ENCODE measurements at regions not wholly inside any gene's neighbourhood (a gene's known extent, or its start where the extent isn't known, plus 50 kb on each side); places are given as distances from the start of the nearest gene placed in this dataset.
A peak's percentile ranks its signal among the peaks of the same experiment; 100 is the strongest.
"Not testable (repeated sequence)": the region's sequence is repeated elsewhere in the genome, so short reads cannot be mapped to it uniquely, and the experiment has no call there.

DNA sequence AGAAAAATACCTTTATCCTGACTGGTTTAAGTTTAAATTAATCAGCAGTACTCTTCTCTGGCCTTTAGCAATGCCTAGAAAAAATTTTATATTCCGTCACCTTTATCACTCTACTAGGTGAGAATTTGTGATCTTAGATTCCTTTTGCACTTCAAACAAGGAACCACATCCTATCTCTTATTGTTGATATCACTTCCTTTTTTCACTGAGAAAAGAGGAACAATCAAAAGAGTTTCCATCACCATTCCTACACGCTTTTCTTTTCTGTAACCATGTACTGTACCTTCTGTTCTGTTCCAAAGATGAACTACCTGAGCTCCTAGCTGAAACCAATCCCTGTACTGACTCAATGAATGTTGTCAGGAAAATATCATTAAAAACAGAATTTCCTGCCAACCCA, 1379.0 kb upstream of the MIR17HG start:
- no peak for DNase-seq (ENCODE audit: low read depth)

DNA sequence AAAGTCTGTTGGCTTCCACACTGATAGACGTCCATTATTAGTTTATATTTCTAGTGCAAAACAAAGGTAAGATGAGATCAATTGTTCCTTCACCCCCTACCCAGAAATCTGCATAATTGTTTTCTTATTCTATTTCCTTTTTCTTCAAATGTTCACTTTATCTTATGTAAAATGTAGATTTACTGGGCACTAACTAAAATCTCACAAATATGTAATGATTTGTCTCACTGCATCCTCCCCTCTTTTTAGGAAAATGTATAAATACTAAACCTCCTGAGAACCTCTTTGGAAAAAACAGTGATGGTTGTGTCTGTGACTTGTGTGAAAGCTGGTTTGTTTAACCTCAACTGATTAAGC, 1377.2 kb upstream of the MIR17HG start:
- no peak for DNase-seq (ENCODE audit: low read depth)

DNA sequence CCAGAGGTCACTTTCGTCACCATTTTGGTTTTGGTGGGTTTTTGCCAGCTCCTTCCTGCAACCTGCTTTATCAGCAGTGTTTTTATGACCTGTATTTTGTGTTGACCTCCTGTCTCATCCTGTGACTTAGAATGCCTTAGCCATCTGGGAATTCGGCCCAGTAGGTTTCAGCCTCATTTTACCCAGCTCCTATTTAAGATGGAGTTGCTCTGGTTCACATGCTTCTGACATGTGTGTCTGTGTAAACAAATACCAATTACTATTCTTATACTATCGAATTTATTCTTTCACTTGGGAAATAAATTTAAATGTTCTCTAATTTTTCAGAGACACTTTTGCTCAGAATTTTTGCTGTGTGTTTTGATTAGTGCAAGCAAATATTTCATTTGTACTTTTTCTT, 1370.3 kb upstream of the MIR17HG start:
- DNase-seq (ENCODE audit: low read depth) = no peak

DNA sequence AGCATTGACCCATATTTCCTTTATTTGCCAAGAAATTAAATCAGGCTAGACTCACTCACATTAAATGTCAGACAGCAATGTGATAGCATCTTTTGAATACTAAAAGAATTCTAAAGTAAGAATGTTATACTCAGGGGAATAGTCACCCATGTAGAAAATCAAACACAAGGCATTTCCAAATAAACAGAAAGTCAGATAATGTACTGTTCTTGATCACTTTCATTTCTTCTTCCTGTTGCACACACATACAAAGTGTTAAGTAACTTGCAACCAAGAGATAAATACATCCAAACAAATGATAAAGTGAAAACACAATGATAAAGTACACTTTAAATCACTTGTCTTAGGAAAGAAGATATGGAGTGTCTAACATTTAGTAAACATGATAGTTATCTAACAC, 1366.6 kb upstream of the MIR17HG start:
- DNase-seq (ENCODE audit: low read depth) = no peak

DNA sequence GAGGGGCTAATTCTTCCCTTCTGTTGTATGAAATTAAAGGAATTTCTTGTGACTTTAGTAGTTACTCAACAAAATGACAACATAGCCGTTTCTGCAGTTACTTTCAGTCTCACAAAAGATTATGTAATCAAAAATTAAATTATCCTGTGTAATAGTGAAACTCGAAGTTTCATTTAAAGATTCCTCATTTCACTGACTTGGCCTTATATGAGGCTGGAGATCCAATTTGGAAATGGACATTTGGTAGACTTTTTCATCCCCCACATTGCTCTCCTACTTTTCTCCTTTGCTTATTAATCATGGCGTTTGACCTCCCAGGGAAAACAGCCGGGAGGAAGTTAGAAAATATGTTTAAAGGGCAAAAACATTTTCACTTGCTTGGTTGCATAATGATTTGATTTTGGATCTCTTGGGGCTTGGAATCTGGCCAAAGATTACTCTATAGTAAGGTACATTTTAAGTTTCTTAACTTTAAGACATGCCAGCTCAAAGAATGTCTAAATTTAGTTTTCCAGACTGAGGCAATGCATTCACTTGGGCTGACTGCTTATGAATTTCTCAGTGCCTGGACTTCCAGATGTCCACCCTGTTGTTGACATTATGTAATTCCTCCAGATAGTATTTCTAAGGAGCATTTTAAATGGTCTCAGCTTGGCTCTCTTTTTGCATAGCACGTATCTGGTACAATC, 1364.9 kb upstream of the MIR17HG start:
- DNase-seq (ENCODE audit: low read depth) = peak; percentile 18

DNA sequence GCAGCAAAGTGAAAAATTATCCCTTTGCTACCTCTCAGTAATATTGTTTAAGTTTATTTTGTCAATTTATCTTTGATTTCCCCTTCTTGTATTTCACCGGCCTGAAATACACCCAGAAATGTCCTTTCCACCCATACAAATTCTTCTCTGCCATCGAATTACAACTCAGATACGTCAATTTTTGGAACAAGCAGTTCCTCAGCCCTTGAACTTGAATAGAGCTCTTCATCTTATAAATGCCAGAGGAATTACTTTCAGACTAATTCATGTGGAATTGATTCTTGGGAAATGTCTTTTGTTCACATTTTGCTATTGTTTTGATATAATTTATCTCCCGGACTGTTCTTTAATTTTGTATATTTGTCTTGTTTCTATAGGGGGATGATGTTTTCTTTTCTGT, 1359.3 kb upstream of the MIR17HG start:
- DNase-seq (ENCODE audit: low read depth) = no peak

DNA sequence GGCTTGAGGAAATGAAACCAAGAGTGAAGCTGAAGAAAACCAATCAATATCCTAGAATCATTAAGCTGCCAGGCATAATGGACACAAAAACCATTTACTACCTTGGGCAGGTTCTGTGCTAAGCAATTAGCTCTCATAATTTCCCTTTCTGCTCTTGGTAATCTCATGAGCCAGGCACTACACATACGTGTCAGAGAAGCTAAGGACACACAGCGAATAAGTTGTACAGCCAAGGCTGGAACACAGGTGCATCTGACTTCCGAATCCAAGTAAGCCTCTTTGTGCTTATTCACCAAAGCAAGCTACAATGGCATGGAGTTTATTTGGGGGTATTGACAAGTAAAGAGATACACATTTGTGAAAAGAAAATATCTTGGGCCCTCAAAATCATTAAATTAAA, 1343.9 kb upstream of the MIR17HG start:
- no peak for DNase-seq (ENCODE audit: low read depth)

DNA sequence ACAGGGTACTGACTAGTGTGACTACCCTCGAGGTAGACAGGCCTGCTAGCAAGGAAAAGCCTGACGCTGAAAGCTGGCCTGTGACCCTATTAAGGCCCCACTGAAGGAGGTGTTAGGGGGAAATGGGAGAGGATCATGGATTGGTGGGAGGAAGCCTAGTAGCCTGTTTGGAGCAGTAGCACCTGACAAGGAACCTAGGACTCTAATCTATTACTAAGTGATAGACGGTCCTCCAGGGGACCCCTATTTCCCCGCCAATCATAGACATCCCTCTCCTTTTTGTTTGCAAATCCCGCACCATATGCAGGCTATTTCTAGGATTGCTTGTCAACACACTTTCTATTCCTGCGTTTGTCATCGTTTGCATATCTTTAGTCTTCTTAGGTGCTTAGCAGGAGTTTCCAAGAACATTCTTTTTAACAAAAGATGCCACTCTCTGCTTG, 1338.8 kb upstream of the MIR17HG start:
- peak; percentile 21 for DNase-seq (ENCODE audit: low read depth)

DNA sequence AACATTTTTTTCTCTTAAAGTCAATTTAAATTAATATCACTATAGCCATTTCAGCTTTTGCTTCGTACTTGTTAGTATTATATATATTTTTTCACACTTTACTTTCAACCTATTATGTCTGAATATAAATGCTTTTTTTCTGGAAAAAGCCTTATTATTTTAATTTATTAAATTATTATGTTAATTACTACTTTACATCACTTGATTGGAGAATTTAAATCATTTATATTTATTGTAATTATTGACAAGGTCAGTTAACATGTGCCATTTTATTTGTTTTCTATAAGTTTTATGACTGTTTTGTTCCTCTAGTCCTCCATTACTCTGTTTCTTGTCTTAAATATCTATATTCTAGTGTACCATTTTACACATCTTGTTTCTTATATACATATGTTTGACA, 1333.4 kb upstream of the MIR17HG start:
- no peak for DNase-seq (ENCODE audit: low read depth)

DNA sequence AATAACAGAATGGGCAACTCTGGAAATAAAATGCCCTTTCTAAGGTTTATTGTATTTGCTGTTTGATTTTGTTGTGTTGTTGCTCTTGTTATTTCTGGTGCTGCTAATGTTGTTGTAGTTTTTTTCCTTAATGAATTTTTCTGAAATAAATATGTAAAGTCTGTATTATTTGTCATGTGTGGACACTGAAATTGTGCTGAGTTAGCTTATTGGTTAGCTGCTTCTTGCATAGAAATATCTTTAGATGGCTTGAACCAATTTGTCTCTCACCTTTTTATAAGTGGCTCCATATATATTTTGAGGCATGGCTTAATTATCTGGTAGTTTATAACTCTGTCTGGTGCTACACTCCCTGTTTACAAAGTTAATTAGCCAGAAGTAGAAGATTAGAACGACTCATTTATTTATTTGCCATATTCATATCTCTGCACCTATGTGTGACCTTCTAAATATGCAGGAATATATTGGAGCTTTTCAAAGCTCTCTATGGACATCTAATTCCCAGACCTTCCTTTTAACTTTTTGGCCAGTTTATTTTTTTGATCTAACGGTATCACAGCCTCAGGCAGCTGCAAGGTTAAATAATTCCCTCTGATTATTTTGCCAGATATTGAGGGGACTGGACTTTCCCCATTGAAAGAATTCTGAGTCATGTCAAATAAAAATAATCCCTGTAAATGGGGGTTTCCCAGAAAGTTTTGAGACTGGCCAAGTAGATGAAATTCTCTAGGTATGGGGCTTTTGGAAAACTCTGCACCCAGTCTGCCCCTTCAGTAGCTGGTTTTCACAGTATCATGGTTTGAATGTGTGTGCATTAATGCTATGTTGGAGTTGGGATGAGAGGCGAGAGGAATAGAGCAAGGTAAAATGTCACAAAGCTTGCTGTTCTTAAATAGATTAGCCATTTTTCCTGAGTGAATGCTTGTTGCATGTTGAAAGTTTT, 1331.7 kb upstream of the MIR17HG start:
- peak; percentile 26 for DNase-seq (ENCODE audit: low read depth)

DNA sequence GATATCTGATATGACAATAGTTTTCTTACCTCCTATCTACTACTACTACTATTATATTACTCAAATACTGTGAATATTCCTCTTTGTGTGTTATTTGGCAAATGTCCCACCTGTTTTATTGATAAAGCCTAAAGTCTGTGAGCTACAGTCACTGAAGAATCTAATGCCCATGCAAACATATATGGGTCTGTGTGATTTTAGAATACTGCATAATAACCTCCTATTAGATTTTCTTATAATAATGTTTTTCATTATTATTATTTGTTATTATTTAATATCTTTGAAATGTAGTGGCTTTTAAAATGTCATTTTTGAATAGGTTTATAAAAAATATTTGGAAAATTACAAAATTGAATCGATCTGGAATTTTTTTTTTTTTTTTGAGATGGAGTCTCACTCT, 1330.8 kb upstream of the MIR17HG start:
- DNase-seq (ENCODE audit: low read depth) = no peak

DNA sequence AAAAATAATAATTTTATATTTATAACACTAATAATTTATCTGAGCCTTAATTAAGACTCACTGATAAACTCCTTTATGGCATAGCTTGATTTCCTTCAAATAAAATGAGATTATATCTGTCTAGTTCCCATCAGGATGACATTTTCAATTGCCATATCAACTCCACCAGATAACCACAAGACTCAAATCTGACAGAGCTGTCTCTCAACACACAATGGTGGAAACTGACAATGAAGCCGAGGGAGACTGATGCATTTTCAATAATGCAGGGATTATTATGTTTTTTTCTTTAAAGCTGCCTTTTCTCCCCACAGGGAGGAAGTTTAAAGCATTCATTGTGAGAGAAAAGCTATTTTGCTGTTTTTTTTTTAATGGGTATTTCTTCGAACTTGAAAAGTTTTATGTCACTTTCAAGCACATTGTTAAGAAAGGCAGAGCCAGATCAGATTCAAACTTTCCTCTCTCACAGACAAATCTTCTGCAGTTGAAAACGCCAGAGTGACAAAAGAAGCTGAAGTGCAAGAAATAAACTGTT, 1326.9 kb upstream of the MIR17HG start:
- no peak for DNase-seq (ENCODE audit: low read depth)

DNA sequence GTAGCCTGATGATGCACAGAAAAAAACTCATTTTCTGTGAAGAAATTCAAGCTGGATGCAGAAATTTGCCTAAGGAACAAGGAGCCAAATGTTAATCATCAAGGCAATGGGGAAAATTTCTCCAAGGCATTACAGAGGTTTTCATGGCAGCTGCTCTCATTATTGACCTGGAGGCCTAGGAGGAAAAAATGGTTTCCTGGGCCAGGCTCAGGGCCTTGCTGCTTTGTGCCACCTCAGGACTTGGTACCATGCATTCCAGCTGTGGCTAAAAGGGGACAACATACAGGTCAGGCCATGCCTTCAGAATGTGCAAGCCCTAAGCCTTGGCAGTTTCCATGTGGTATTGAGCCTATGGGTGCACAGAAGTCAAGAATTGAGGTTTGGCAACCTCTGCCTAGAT, 1320.1 kb upstream of the MIR17HG start:
- no peak for DNase-seq (ENCODE audit: low read depth)

DNA sequence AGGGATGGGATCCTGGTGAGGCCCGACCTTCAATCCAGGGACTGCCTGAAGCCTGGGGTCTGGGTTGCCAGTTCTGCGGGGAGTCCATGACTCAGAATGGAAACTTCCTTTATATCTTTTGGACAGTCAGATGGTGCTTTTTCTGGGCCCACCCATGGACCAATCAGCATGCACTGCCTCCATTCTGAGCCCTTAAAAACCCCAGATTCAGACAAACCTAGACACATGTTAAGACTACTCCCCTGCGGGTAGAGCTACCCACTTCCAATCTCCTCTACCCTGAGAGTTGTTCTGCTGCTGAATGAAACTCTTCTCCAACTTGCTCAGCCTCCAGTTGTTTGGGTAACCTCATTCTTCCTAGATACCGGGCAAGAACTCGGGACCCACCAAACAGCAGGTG, 1315.2 kb upstream of the MIR17HG start:
- no peak for DNase-seq (ENCODE audit: low read depth)

DNA sequence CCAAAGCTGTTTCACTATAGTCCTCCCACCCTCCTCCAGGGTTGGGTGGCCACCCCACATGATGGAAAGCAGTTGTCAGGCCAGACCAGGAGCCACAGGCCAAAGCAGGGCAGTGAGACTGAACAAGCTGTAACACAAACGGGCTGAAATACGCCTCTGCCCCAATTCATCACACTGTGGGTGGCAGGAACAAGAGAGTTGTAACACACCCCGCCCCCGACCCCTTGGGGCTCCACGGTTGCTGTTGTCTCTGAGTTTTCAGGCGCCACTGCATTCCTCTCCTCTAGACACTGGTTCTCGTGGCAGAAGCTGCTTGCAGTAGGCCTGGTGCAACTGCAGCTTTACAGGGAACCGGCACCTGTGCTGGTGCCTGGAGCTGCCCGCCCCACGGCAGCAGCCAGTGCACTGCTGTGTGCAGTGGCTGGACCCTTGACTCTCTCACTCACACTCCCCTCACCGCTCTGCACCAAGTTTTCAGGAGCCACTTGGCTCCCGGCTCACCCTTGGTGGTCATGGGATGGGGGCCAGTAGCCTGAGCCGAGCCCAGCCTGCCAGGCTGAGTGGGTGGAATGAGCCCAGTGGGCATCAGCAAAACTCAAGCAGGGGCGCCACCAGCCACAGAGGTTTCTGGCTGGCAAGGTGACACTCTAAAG, 1314.5 kb upstream of the MIR17HG start:
- DNase-seq (ENCODE audit: low read depth) = no peak

DNA sequence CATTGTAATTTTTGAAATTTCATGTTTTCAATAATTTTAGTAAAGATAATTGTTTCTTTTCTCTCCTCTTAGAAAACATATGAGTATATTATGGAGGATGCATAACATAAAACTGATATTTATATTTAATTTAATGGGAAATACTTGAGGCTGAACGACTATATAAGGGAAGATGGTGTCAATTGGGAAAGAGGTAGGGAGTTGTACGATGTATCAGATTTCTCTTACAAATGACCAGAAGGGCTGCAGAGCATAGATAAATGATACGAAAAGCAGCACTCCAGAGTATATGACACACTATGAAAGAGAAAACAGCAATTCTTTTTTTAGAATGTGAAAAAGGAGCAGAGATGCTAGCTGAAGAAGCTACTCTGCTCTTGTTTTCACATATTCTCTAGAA, 1308.0 kb upstream of the MIR17HG start:
- DNase-seq (ENCODE audit: low read depth) = no peak

DNA sequence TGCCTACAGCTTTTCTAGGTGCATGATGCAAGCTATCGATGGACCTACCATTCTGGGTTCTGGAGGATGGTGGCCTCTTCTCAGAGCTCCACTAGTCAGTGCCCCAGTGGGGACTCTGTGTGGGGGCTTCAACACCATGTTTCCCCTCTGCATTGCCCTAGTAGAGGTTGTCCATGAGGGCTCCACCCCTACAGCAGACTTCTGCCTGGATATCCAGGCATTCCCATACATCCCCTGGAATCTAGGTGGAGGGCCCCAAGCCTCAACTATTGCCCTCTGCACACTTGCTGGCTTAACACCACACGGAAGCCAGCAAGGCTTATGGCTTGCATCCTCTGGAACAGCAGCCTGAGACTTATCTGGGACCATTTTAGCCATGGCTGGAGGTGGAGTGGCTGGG, 1299.9 kb upstream of the MIR17HG start:
- DNase-seq (ENCODE audit: low read depth) = no peak

DNA sequence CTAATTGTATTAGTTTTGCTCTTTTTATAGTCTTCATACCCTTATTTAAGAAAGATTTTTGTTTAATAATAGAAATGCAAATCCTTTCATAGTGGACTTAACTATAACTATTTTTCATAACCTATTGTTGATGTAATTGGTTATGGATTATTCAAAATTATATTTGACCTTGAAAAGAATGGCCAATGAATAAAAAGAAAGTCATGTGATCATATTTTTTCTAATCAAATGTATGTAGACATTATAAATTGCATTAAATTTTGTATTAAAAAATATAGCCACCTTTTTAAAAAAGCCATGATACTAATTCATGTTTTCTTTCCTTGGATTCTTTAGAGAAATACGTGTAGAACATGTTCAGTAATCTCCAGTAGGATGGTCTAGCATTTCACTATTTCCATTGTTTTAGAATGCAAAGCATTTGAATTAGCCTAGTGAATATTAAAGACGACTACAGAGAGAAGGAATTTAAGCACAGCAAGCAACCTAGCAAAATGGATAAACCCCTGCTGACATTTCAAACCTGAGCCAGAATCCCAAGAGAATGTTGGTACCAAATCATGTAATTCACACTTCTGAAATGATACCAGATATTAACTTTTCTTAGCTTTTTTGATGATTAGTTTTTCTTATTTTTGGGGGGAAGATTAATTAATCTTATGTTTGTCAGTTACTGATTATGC, 1297.4 kb upstream of the MIR17HG start:
- DNase-seq (ENCODE audit: low read depth) = no peak

DNA sequence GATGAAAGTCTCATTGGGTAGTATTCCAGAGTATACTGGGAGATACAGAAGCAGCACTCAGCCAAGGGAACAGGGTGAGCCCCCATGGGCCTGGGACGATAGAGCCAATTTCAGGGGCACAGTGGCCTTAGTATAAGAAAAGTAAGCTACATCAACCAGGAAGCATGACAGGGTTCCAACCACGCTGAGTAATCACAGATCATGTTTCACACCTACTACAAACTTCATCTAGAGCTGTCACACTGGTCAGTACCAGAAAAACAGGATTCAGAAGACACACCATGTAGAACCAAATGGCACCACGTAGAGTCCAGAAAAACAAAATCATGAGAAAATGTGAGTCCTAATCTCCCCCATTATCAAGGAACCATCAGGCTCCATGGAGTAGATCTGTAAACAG, 1292.4 kb upstream of the MIR17HG start:
- DNase-seq (ENCODE audit: low read depth) = peak; percentile 47

DNA sequence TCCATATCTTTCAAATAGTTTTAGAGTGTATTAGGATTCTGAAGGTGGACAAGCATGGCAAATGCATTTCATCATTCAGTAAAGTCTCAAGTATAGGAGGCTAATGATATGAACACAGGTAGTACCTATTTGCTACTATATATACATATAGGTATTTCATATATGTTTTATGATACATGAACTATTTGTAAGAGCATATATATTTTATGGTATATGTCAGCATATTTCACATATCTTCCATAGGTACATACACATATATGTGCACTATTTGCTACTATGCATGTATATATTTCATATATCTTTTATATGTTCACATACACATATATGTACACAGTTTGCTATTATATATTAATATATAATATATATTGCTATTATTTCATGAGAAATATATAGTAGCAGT, 1291.7 kb upstream of the MIR17HG start:
- DNase-seq (ENCODE audit: low read depth) = no peak

DNA sequence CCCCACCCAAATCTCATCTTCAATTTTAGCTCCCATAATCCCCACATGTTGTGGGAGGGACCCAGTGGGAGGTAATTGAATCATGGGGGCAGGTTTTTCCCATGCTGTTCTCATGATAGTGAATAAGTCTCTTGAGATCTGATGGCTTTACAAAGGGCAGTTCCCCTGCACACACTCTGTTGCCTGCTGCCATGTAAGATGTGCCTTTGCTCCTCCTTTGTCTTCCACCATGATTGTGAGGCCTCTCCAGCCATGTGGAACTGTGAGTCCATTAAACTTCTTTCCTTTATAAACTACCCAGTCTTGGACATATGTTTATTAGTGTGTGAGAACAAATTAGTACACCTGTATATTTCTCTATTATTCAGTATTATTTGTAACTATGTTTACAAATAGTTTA, 1283.3 kb upstream of the MIR17HG start:
- not testable (repeated sequence) for DNase-seq (ENCODE audit: low read depth)

DNA sequence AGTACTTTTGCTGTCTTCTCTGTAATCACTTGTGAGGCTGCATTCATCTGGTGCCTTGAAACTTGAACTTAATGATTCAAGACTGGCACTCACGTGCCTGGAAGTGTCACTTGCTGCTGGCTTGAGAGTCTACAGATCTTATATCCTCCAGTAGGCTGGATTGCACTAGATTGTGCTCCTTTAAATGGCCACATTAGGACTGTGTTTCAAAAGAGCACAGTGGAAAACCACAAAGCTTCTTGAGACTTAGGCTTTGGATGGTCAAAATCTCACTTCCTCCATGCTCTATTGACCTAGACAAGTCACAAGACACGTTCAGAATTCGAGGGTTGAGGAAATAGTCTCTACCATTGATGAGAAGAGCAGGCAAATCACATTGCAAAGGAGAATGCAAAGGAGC, 1278.8 kb upstream of the MIR17HG start:
- no peak for DNase-seq (ENCODE audit: low read depth)

Data from ELR (cell line).